ENCODE measurements at regions not wholly inside any gene's neighbourhood (a gene's known extent, or its start where the extent isn't known, plus 50 kb on each side); places are given as distances from the start of the nearest gene placed in this dataset.

- no peak for DNase-seq (ENCODE audit: low spot score in 2 of 2)
- Histone ChIP-seq H3K36me3 (no peaks in the 10 kb centered on the region), H3K9me3 (no peaks in the 10 kb centered on the region), H3K4me3 (no peak overlapping the region), H3K27me3 (no peaks in the 10 kb centered on the region), H3K4me1 (no peaks in the 10 kb centered on the region), H3K27ac (no peak overlapping the region)
- TF ChIP-seq, protein P1, sequence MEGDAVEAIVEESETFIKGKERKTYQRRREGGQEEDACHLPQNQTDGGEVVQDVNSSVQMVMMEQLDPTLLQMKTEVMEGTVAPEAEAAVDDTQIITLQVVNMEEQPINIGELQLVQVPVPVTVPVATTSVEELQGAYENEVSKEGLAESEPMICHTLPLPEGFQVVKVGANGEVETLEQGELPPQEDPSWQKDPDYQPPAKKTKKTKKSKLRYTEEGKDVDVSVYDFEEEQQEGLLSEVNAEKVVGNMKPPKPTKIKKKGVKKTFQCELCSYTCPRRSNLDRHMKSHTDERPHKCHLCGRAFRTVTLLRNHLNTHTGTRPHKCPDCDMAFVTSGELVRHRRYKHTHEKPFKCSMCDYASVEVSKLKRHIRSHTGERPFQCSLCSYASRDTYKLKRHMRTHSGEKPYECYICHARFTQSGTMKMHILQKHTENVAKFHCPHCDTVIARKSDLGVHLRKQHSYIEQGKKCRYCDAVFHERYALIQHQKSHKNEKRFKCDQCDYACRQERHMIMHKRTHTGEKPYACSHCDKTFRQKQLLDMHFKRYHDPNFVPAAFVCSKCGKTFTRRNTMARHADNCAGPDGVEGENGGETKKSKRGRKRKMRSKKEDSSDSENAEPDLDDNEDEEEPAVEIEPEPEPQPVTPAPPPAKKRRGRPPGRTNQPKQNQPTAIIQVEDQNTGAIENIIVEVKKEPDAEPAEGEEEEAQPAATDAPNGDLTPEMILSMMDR (IDR thresholded peaks at IDR 0.05) = no peak
- intact Hi-C loops (cut with DNase I) = no loop called here
Observed at GRCh38 chr1:233453433-233454200, 126.1 kb downstream of the MAP3K21 start.

DNA sequence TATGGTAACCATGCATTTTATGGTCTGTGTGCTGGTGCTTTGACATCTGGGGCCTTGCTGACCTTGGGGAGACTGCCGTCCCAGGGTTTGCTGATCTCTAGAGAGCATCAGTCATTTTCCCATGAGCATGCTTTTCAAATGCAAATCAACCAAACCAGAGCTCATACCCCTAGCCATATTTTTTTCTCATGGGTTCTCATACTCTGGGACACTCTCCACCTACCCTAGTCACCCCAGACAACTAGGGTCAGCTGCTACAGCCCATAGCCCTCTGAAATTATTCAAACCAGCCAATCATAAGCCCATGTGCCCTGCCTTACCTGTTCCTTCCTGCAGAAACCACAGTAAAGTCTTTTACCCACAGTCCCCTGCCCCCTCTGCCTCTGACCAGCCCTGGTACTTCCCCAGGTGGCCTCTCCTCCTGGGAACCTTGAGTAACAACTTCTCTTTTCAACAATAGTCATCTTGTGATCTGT lies 132.0 kb downstream of the MAP3K21 start:
- H3K27me3 ChIP-seq = no peaks in the 10 kb centered on the region
- TF ChIP-seq, protein P1 (IDR thresholded peaks at IDR 0.05) = no peak
- no peak for DNase-seq (ENCODE audit: low spot score in 2 of 2)
- intact Hi-C loops (cut with DNase I) = no loop called here
- no peaks in the 10 kb centered on the region for H3K36me3 ChIP-seq
- H3K27ac ChIP-seq = no peak overlapping the region
- no peaks in the 10 kb centered on the region for H3K4me1 ChIP-seq
- H3K4me3 ChIP-seq = no peak overlapping the region
- no peaks in the 10 kb centered on the region for H3K9me3 ChIP-seq

GRCh38 chr1:233459968-233460367 lies 132.4 kb downstream of the MAP3K21 start:
- DNase-seq (ENCODE audit: low spot score in 2 of 2) = no peak
- Histone ChIP-seq H3K27ac (no peak overlapping the region), H3K4me3 (no peak overlapping the region), H3K36me3 (no peaks in the 10 kb centered on the region), H3K4me1 (no peaks in the 10 kb centered on the region), H3K27me3 (no peaks in the 10 kb centered on the region), H3K9me3 (no peaks in the 10 kb centered on the region)
- TF ChIP-seq, protein P1 (IDR thresholded peaks at IDR 0.05) = no peak
- intact Hi-C loops (cut with DNase I) = no loop called here

DNA sequence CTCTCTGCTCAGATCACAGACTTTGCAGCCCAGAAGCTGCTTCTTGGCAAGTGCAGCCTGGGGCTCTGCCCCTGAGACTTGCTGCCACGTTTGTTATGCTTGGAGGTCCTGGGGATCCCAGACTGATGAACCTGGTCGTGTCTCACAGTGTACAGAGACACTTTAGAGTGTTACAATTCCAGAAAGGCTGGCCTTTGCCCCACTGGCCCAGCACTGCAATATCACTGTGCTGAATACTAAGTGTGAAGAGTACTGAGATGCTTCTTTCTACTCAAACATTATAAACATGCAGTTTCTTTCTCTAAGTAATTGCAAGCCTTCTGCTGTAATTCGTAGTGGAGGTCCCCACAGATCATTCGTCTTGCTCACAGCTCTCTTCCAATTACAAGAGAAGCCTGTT lies 133.2 kb downstream of the MAP3K21 start:
- H3K4me1 ChIP-seq = no peaks in the 10 kb centered on the region
- H3K4me3 ChIP-seq = no peak overlapping the region
- no peaks in the 10 kb centered on the region for H3K36me3 ChIP-seq
- intact Hi-C loops (cut with DNase I) = no loop called here
- TF ChIP-seq, protein P1 (IDR thresholded peaks at IDR 0.05) = no peak
- H3K27ac ChIP-seq = no peak overlapping the region
- H3K9me3 ChIP-seq = no peaks in the 10 kb centered on the region
- no peaks in the 10 kb centered on the region for H3K27me3 ChIP-seq
- DNase-seq (ENCODE audit: low spot score in 2 of 2) = no peak

DNA sequence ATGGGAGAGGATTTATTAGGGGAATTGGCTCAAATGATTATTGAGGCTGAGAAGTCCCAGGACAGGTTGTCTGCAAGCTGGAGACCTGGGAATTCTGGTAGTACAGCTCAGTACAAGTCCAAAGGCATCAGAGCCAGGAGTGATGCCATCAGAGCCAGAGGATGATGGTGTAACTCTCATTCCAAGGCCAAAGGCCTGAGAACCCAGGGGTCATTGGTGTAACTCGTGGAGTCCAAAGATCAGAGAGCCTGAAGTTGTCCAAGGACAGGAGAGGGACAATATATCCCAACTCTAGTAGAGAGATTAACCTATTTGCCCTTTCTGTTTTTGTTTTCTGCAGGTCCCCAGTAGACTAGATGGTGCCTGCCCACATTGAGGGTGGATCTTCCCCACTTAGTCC lies 134.3 kb downstream of the MAP3K21 start:
- Histone ChIP-seq H3K4me3 (no peak overlapping the region), H3K27me3 (no peaks in the 10 kb centered on the region), H3K9me3 (no peaks in the 10 kb centered on the region), H3K36me3 (no peaks in the 10 kb centered on the region), H3K27ac (no peak overlapping the region), H3K4me1 (no peaks in the 10 kb centered on the region)
- intact Hi-C loops (cut with DNase I) = no loop called here
- TF ChIP-seq, protein P1 (IDR thresholded peaks at IDR 0.05) = no peak
- no peak for DNase-seq (ENCODE audit: low spot score in 2 of 2)

All from ascending aorta (tissue), 2 donors.